ENCODE measurements at regions not wholly inside any gene's neighbourhood (a gene's known extent, or its start where the extent isn't known, plus 50 kb on each side); places are given as distances from the start of the nearest gene placed in this dataset.

- no peak for TF ChIP-seq CTCF (IDR thresholded peaks at IDR 0.05; ENCODE audit: low read depth, low read length)
- peak overlapping the region in 1 of 2 donors; percentile 2 for H3K4me3 ChIP-seq (replicated peaks in 1 of 2; ENCODE audit: low read depth in 2 of 2, low read length in 2 of 2)
- DNase-seq (ENCODE audit: low read depth in 2 of 2), result no peak
Measured at GRCh38 chr3:73225146-73225855, 163.8 kb downstream of the EBLN2 start.

- no peak overlapping the region for H3K4me3 ChIP-seq (replicated peaks in 1 of 2; ENCODE audit: low read depth in 2 of 2, low read length in 2 of 2)
- TF ChIP-seq CTCF (IDR thresholded peaks at IDR 0.05; ENCODE audit: low read depth, low read length), result no peak
- DNase-seq (ENCODE audit: low read depth in 2 of 2), result no peak
Measured at GRCh38 chr3:73225991-73226390, 164.5 kb downstream of the EBLN2 start.

GRCh38 chr3:73228000-73228399 is 166.5 kb downstream of the EBLN2 start:
- TF ChIP-seq CTCF (IDR thresholded peaks at IDR 0.05; ENCODE audit: low read depth, low read length), result no peak
- DNase-seq (ENCODE audit: low read depth in 2 of 2), result no peak
- H3K4me3 ChIP-seq (replicated peaks in 1 of 2; ENCODE audit: low read depth in 2 of 2, low read length in 2 of 2), result no peak overlapping the region

GRCh38 chr3:73228437-73228836 is 167.0 kb downstream of the EBLN2 start:
- DNase-seq (ENCODE audit: low read depth in 2 of 2), result no peak
- no peak overlapping the region for H3K4me3 ChIP-seq (replicated peaks in 1 of 2; ENCODE audit: low read depth in 2 of 2, low read length in 2 of 2)
- TF ChIP-seq CTCF (IDR thresholded peaks at IDR 0.05; ENCODE audit: low read depth, low read length), result no peak

DNA sequence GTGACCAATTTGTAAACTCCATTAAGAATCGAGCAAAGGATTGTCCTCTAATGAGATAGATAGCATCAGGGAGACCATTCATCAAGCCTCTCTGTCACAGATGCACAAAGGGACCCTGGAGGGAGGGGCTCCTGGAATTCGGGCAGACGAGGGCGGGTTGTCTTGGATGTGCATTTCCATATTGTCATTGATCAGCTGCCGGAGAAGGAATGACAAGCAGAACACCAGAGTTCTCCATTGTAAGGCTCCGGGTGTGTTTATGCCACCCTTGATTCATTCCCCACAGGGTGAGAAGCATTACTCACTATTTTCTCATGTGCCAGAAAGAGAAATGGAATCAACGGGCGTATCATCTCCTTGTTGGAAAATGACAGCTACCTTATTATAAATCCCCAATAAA is 167.5 kb downstream of the EBLN2 start:
- TF ChIP-seq CTCF (IDR thresholded peaks at IDR 0.05; ENCODE audit: low read depth, low read length), result no peak
- no peak for DNase-seq (ENCODE audit: low read depth in 2 of 2)
- no peak overlapping the region for H3K4me3 ChIP-seq (replicated peaks in 1 of 2; ENCODE audit: low read depth in 2 of 2, low read length in 2 of 2)

DNA sequence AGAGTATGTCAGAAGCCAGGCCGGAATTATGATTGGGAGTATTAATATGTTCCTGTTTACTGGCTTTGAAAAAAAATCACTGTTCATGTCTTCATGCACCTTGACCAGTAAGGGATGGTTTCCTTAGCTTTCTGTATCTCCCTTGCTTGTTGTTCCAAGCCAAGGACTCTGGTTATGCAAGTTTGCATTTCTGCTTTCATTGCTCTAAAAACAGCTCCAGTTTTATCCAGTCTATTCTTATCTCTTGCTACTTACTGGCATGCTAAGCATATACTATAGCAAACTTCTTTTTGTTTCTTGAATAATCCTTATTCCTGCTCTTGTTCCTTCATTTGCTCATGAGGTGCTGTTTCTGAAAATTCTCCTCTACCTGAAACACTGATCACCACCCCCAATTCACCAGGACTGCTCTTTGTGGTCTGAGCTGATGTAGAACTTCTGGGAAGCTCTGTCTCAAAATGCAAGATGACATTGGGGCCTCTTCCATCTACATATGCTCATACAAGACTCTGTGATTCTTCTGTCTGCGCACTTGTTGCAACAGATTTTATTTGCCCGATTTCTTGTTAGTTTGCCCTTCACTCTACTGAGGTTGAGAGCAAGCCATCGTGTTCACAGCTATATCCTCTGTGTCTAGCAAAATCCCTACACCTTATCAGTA is 173.0 kb downstream of the EBLN2 start:
- H3K4me3 ChIP-seq (replicated peaks in 1 of 2; ENCODE audit: low read depth in 2 of 2, low read length in 2 of 2), result no peak overlapping the region
- DNase-seq (ENCODE audit: low read depth in 2 of 2), result no peak
- no peak for TF ChIP-seq CTCF (IDR thresholded peaks at IDR 0.05; ENCODE audit: low read depth, low read length)
